SJCRH30 (cell line): ENCODE measurements at regions not wholly inside any gene's neighbourhood (a gene's known extent, or its start where the extent isn't known, plus 50 kb on each side); places are given as distances from the start of the nearest gene placed in this dataset.
"Not testable (repeated sequence)": the region's sequence is repeated elsewhere in the genome, so short reads cannot be mapped to it uniquely, and the experiment has no call there.

Experiments
- DNase-seq, 2 experiments: peaks; one replicate each; pipeline ENCODE4 v3.0.0-alpha.2; 2015 to 2020
- H3K27ac ChIP-seq: fragments of 250-450 bp; sonication (Bioruptor Pico); 2 replicates; pipeline ENCODE4 v1.5.1; 2020; ENCODE audit warnings: mild to moderate bottlenecking, moderate library complexity
- H3K27me3 ChIP-seq: fragments of 250-450 bp; sonication (Bioruptor Pico); 2 replicates; pipeline ENCODE4 v1.5.1; 2020; ENCODE audit warnings: mild to moderate bottlenecking, moderate library complexity
- H3K36me3 ChIP-seq: fragments of 250-450 bp; sonication (Bioruptor Pico); 2 replicates; pipeline ENCODE4 v1.5.1; 2020; ENCODE audit warnings: mild to moderate bottlenecking, moderate library complexity
- H3K4me1 ChIP-seq: fragments of 250-450 bp; sonication (Bioruptor Pico); 2 replicates; pipeline ENCODE4 v1.5.1; 2020; ENCODE audit warnings: mild to moderate bottlenecking, moderate library complexity
- H3K4me3 ChIP-seq: fragments of 250-450 bp; sonication (Bioruptor Pico); 2 replicates; pipeline ENCODE4 v1.5.1; 2020; ENCODE audit warnings: mild to moderate bottlenecking, moderate library complexity
- H3K9me3 ChIP-seq: fragments of 250-450 bp; sonication (Bioruptor Pico); replicated peaks from 2 replicates; pipeline ENCODE4 v1.5.1; 2020; ENCODE audit warnings: mild to moderate bottlenecking, moderate library complexity

DNA sequence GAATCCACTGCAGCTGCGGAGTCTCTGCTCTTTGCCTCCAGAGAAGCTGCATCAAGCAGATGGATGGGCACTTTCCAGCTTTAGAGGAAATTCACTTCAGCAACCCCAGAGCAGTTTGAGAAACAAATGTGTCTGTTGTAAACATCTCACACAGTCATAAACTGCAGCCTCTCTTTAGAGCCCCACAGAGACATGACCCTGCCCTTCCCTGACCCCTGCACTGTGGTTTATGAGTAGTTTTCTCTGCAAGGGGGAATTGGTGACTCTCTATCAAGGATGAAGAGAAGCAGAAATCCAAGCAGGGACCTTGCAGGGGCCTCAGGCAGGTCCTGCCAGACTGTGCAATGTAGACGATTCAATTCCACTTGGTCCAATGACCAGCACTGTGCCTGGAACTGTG, 160.2 kb downstream of the SH2D4B start:
- Histone ChIP-seq H3K27ac (no peak overlapping the region), H3K4me3 (no peak overlapping the region), H3K36me3 (no peaks in the 10 kb centered on the region), H3K4me1 (no peaks in the 10 kb centered on the region), H3K9me3 (no peaks in the 10 kb centered on the region), H3K27me3 (no peaks in the 10 kb centered on the region; the same call in 1 of the 2 replicates)
- DNase-seq = no peak

DNA sequence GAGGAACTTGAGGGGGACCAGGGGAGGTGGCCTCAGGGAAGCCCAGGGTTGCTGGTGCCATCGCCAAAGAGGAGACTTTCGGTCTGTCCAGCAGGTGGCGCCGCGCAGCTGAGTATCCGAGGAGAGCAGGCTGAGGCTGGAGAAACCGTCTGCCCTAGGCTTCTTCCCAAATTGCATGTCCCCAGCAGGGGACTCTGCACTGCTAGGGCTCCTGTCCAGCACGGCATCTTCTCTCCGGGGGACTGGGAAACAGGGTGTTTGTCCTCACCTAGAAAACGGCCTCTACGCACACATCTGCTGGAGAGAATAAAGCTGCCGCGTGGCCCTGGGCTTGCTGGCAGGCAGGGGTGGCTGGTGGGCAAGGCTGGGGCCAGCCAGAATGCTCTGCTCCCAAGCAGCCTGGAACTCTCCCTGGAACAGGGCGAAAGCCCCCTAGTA, 161.9 kb downstream of the SH2D4B start:
- DNase-seq = peak; percentile 76 to 86
- Histone ChIP-seq H3K4me3 (no peak overlapping the region), H3K4me1 (no peaks in the 10 kb centered on the region), H3K36me3 (no peaks in the 10 kb centered on the region), H3K27me3 (no peaks in the 10 kb centered on the region; the same call in 1 of the 2 replicates), H3K27ac (no peak overlapping the region), H3K9me3 (no peaks in the 10 kb centered on the region)

DNA sequence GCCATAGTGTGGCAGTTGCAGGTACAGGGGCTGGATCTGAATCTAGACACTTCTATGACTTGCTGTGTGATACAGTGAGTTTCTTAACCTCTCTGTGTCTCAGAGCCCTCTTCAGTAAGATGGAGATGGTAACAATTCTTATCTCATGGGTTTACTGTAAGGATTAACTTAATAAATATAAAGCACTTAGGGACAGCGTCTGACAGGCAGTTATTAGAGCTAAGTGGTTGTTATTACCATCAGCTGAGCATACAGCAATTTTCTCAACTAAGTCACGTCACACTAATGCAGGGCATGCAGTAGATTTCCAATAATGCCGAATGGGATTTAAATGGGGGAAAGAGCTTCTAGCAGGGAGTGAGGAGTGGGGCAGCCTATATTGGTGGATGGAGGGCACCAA, 162.6 kb downstream of the SH2D4B start:
- no peaks in the 10 kb centered on the region for H3K4me1 ChIP-seq
- H3K27ac ChIP-seq = no peak overlapping the region
- H3K4me3 ChIP-seq = no peak overlapping the region
- H3K36me3 ChIP-seq = no peaks in the 10 kb centered on the region
- H3K27me3 ChIP-seq = no peaks in the 10 kb centered on the region; the same call in 1 of the 2 replicates
- H3K9me3 ChIP-seq = no peaks in the 10 kb centered on the region
- DNase-seq = no peak

DNA sequence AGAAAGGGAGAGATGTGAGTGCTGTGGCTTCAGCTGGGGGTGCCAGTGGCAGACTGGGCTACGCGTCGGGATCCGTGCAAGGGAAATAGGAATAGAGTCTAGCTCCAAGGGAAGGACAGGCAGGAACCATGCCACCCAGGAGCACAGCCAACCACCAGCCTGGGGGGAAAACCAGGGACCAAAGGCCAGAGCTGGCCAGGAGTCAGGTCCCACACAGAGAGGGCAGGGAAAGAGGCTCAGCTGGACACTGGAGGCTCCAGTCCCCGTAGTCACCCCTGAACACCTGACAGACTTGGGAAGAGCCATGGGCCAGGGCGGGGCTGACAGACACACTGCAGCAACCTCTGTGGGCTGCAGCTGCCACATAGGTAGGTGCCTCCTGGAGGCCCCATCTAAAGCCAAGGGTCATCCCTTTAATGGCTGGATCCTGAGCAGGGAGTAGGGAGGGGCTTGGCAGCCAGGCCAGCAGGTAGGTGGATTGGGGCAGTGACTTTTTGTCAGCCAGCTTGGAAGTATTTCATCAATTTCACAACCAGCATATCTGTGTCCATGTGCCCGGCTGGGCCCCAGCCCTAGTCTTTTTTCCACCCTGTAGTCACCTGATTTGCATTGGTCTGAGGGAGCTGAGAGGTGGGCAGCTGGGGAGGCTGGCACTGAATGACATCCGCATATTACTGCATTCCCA, 163.2 kb downstream of the SH2D4B start:
- Histone ChIP-seq H3K4me1 (no peaks in the 10 kb centered on the region), H3K9me3 (no peaks in the 10 kb centered on the region), H3K4me3 (no peak overlapping the region), H3K27ac (no peak overlapping the region), H3K27me3 (no peaks in the 10 kb centered on the region; the same call in 1 of the 2 replicates), H3K36me3 (no peaks in the 10 kb centered on the region)
- DNase-seq = no peak

DNA sequence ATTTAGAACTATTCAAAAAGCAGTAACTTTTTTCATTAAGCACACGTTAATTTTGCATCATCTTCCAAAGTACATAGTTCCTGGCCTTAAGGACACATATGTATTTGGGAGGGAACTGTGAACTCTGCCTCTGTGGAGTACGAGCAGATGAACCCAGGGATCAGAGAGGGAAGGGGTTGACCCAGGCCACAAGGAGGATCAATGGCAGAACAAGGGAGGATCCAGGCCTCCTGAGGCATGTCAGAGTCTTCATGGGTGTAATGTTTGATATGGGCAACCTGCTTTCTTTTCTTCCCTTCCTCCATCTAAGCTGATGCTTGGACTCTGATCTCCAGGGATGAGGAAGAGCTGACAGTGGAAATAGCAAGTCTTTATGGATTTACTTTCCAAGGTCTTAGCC, 164.0 kb downstream of the SH2D4B start:
- no peak overlapping the region for H3K4me3 ChIP-seq
- H3K9me3 ChIP-seq = no peaks in the 10 kb centered on the region
- no peak overlapping the region for H3K27ac ChIP-seq
- no peaks in the 10 kb centered on the region for H3K36me3 ChIP-seq
- no peaks in the 10 kb centered on the region; the same call in 1 of the 2 replicates for H3K27me3 ChIP-seq
- DNase-seq = no peak
- H3K4me1 ChIP-seq = no peaks in the 10 kb centered on the region

DNA sequence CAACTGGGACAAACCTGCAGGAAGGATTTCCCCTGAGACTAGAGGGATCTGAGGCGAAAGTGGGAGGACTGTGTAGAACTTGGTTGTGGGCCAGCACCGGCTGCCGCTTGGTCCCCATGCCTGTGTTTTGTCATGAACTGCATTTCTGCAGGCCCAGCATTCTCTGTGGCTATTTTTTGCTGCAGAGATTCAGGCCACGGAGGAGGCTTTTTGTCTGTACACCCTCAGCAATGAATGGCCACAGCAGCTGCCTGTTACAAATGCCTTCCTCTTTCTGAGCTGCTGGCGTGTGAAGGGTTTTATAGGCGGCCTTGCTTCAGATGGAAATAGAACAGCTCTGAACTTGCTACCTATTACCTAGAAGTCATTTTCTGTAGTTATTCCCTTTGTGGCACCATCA, 164.4 kb downstream of the SH2D4B start:
- H3K4me3 ChIP-seq = no peak overlapping the region
- H3K27ac ChIP-seq = no peak overlapping the region
- peak; percentile 15 to 40 for DNase-seq
- no peaks in the 10 kb centered on the region for H3K36me3 ChIP-seq
- H3K4me1 ChIP-seq = no peaks in the 10 kb centered on the region
- H3K27me3 ChIP-seq = no peaks in the 10 kb centered on the region; the same call in 1 of the 2 replicates
- no peaks in the 10 kb centered on the region for H3K9me3 ChIP-seq

DNA sequence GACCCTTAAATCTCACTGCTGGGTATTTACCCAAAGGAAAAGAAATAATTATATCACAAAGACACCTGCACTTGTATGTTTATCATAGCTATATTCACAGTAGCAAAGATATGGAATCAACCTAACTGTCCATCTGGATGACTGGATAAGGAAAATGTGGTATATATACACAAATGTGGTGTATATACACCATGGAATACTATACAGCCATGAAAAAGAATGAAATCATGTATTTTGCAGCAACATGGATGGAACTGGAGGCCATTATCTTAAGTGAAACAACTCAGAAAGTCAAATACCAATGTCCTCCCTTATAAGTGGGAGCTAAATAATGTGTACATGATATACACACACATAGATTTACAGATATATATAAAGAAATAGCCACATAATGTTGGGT, 168.2 kb downstream of the SH2D4B start:
- Histone ChIP-seq H3K4me3 (no peak overlapping the region), H3K4me1 (no peaks in the 10 kb centered on the region), H3K27ac (no peak overlapping the region), H3K27me3 (no peaks in the 10 kb centered on the region; the same call in 1 of the 2 replicates), H3K9me3 (no peaks in the 10 kb centered on the region), H3K36me3 (no peaks in the 10 kb centered on the region)
- no peak for DNase-seq

DNA sequence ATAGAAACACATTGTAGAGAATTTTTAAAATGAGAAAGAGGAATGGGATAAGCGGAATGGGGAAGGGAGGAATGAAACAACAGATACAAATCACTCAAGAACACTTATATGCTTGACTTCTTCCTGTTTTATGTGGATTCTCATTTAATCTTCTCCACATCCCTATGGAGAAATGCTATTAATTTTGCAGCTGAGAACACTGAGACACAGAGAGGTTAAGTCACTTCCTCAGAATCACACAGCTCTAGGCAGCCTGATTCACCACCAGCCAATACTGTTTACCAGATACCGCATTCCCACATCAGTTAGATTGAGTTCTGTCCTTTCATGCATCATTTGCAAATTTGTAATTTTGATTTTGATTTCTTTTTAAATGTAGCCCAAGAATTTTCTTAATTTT, 170.5 kb downstream of the SH2D4B start:
- Histone ChIP-seq H3K4me3 (no peak overlapping the region), H3K4me1 (no peaks in the 10 kb centered on the region), H3K27me3 (no peaks in the 10 kb centered on the region), H3K36me3 (no peaks in the 10 kb centered on the region), H3K9me3 (no peaks in the 10 kb centered on the region), H3K27ac (no peak overlapping the region)
- DNase-seq = no peak

DNA sequence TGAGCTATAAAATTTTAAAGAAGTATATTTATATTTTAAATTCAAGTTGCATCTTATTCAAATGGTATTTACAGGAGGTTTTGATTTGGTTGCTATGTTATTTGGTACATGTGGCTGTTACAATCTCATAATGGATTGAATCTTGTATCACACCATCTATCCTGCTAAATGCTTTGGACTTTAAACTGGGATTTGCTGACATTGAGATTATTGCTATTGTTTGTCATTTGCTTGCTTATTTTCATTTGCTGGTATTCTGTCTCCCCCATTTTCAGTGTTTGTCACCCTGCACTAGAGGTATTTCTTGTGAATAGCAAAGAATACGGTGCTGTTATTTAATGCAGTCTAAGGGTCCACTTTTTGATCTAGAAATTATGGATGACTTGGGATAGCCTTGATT, 171.1 kb downstream of the SH2D4B start:
- Histone ChIP-seq H3K27ac (no peak overlapping the region), H3K4me3 (no peak overlapping the region), H3K27me3 (no peaks in the 10 kb centered on the region), H3K9me3 (no peaks in the 10 kb centered on the region), H3K36me3 (no peaks in the 10 kb centered on the region), H3K4me1 (no peaks in the 10 kb centered on the region)
- DNase-seq = no peak

DNA sequence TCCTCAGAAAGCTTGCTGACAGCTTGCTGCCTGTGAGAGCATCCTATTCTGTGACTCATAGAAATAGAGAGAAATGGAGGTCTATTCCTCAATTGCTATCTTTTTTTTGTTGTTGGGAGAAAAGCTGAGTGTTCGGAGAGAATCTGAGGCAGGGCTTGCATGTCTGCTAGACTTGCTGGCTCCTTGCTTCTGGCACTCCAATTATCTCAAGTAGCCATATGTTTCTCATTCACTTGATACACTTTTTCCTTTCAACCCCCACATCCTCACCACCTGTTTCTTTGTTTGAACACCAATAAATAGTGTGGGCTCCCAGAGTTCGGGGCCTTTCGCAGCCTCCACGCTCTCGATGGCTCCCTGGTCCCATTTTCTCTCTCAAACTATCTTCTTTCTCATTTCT, 172.2 kb downstream of the SH2D4B start:
- Histone ChIP-seq H3K27ac (no peak overlapping the region), H3K36me3 (no peaks in the 10 kb centered on the region), H3K27me3 (no peaks in the 10 kb centered on the region), H3K4me3 (no peak overlapping the region), H3K9me3 (no peaks in the 10 kb centered on the region), H3K4me1 (no peaks in the 10 kb centered on the region)
- no peak for DNase-seq

DNA sequence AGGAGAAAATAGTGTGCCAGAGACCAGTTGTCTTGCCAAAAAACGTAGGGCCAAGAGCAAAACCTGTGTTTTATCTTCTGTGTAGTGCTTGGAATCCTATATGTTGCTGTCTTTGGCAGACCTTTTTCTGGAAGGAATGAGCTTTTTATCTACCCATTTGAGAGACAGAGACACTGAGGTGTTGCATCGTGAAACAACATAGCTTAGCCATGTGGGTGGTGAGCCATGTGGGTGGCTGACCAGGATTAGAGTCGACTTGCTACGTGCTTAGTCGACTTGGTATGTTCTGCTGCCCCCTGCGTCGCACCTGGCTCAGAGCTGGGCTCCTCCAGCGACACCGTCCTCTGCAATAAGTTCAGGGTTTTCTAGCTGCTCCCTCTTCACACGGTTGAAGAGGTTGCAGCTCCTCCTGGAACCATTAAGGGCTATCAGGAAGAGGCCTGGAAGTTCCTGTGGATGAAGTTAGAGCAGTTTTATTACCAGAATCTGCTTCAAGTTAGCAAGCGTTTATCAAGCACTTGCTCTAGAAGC, 175.8 kb downstream of the SH2D4B start:
- no peak overlapping the region for H3K4me3 ChIP-seq
- DNase-seq = no peak
- no peaks in the 10 kb centered on the region for H3K27me3 ChIP-seq
- H3K9me3 ChIP-seq = no peaks in the 10 kb centered on the region
- no peak overlapping the region for H3K27ac ChIP-seq
- H3K4me1 ChIP-seq = no peaks in the 10 kb centered on the region
- H3K36me3 ChIP-seq = no peaks in the 10 kb centered on the region

DNA sequence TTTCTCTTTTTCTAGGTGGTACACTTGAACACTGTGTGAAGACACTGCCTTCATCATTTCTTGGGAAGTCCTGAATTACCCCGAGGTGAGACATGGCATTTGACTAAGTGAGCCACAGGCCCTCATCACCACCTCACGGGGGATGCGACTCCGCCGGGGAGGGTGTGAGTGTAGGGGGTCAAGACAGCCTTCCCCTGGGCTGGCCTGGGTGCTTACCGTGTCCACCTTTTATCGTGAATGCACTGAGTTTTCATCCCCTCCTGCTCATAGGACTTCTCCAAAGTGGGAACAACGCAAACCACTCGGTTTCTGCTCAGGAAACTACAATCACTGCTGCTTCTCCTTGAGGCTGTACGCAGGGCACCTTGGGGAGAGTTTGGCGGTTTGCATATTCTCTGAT, 176.9 kb downstream of the SH2D4B start:
- Histone ChIP-seq H3K27ac (no peak overlapping the region), H3K4me3 (no peak overlapping the region), H3K9me3 (no peaks in the 10 kb centered on the region), H3K27me3 (no peaks in the 10 kb centered on the region), H3K36me3 (no peaks in the 10 kb centered on the region), H3K4me1 (no peaks in the 10 kb centered on the region)
- no peak for DNase-seq

DNA sequence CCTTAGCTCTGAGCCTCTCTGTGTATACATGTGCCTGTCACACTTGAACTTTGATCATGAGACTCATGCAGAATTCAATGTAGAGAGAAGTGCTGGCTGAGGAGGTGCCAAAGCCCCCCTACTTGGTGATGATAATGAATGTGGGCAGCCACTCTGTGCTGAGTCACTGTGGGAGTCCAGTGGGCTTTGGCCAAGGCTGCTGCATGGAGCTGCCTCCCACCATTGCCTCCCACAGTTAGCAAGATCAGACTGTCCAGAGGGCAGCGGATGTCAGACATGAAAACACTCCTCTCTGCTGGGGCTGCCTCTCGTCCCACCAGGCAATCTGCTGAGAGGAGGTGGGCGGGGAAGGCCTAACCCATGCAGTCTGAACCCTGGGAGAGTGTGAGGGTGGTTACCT, 180.3 kb downstream of the SH2D4B start:
- Histone ChIP-seq H3K9me3 (no peaks in the 10 kb centered on the region), H3K4me3 (no peak overlapping the region), H3K27me3 (no peaks in the 10 kb centered on the region), H3K36me3 (no peaks in the 10 kb centered on the region), H3K4me1 (no peaks in the 10 kb centered on the region), H3K27ac (no peak overlapping the region)
- DNase-seq = no peak

DNA sequence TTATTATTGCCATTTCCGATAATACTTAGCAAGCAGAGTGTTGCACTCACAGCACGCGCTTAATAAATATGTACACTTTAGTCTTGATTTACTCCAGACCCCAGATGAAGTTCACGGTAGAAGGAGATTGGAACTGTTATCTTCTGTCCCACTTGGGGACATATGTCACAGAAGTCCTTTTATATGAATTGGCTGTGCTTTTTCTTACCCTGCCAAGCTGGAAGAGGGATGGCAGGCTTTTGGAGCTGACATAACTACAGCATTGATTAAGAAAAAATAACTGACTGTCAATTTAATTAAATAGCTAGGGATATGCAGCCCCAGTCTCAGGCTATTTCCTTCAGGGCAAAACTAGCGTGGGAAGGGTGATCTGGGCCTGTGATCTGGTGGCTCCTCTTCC, 182.2 kb downstream of the SH2D4B start:
- H3K4me3 ChIP-seq = no peak overlapping the region
- no peak overlapping the region for H3K27ac ChIP-seq
- no peaks in the 10 kb centered on the region for H3K4me1 ChIP-seq
- H3K27me3 ChIP-seq = no peaks in the 10 kb centered on the region
- H3K36me3 ChIP-seq = no peaks in the 10 kb centered on the region
- no peak for DNase-seq
- no peaks in the 10 kb centered on the region for H3K9me3 ChIP-seq

DNA sequence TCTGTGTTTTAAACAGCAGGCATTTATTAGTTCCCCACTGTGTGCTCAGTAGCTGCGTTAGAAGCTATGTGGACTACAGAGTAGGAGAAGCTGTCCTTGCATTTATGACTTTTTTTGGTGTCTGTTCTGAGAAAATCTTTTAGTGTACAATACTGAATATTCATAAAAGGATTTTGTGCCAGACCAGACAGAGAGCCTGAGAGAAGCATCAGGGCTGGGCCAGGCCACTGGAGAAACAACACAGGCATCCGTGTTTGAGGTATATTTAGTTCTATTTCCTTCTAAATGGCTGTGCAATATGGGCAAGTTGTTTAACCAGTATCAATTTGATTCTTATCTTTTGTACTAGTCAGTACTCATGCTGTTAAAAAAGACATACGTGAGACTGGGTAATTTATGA, 182.8 kb downstream of the SH2D4B start:
- Histone ChIP-seq H3K4me3 (no peak overlapping the region), H3K4me1 (no peaks in the 10 kb centered on the region), H3K36me3 (no peaks in the 10 kb centered on the region), H3K9me3 (no peaks in the 10 kb centered on the region), H3K27ac (no peak overlapping the region), H3K27me3 (no peaks in the 10 kb centered on the region)
- no peak for DNase-seq

DNA sequence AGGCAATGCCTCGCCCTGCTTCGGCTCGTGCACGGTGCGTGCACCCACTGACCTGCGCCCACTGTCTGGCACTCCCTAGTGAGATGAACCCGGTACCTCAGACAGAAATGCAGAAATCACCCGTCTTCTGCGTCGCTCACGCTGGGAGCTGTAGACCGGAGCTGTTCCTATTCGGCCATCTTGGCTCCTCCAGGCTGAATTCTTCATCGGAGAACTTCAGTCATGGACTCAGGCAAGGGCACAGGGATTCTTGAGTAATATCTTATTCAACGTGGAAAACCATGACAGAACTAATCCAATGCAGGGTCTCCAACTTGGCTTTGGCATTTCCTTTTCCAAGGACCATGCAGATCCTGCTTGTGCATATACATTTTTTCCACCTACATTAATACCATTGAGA, 190.7 kb downstream of the SH2D4B start:
- DNase-seq, H3K27ac ChIP-seq, H3K36me3 ChIP-seq, H3K4me1 ChIP-seq, H3K27me3 ChIP-seq, H3K9me3 ChIP-seq, H3K4me3 ChIP-seq: not testable (repeated sequence)
